ENCODE measurements at regions not wholly inside any gene's neighbourhood (a gene's known extent, or its start where the extent isn't known, plus 50 kb on each side); places are given as distances from the start of the nearest gene placed in this dataset.

DNA sequence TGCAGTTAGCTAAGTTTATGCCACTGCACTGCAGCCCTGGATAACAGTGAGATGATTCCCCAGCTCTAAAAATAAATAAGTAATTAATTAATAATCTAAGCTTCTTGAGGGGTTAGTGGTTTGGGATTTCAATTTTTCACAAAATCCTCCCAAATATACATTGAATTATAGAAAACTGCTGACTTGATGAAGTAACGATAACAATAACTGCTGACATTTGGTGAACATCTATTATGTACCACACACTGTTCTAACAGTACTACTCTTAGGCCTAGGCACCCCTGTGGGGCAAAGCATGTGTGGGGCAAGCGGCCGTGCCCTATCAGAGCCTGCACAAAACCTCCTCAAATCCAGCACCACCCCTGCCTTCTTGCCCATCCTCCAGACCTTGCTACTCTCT is 245.8 kb upstream of the EPHA4 start:
- TF ChIP-seq, protein P1, sequence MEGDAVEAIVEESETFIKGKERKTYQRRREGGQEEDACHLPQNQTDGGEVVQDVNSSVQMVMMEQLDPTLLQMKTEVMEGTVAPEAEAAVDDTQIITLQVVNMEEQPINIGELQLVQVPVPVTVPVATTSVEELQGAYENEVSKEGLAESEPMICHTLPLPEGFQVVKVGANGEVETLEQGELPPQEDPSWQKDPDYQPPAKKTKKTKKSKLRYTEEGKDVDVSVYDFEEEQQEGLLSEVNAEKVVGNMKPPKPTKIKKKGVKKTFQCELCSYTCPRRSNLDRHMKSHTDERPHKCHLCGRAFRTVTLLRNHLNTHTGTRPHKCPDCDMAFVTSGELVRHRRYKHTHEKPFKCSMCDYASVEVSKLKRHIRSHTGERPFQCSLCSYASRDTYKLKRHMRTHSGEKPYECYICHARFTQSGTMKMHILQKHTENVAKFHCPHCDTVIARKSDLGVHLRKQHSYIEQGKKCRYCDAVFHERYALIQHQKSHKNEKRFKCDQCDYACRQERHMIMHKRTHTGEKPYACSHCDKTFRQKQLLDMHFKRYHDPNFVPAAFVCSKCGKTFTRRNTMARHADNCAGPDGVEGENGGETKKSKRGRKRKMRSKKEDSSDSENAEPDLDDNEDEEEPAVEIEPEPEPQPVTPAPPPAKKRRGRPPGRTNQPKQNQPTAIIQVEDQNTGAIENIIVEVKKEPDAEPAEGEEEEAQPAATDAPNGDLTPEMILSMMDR (IDR thresholded peaks at IDR 0.05; ENCODE audit: low read length) = no peak
- TF ChIP-seq EZH2 (IDR thresholded peaks at IDR 0.05; ENCODE audit: borderline replicate concordance, low read length) = no peak
